ENCODE measurements at regions not wholly inside any gene's neighbourhood (a gene's known extent, or its start where the extent isn't known, plus 50 kb on each side); places are given as distances from the start of the nearest gene placed in this dataset.

DNA sequence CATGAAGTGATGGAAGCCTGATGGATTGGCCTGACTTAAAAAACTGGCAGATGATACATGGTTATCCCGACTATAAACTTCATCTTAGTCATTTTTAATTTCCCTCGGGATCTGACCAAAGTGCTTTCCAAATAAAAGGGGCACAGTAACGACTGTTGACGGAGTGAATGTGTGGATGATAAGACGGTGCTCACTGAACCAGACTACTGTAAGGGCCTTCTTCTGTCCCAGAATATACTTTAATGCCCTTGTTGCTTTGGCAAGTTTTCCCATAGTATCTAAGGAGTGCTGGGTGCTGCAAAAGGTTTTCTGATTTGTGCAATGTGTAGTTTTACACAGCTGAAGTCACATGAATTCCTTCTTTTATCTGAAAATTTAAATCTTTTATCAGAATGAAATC is 373.5 kb downstream of the DSEL start:
- TF ChIP-seq, protein P1, sequence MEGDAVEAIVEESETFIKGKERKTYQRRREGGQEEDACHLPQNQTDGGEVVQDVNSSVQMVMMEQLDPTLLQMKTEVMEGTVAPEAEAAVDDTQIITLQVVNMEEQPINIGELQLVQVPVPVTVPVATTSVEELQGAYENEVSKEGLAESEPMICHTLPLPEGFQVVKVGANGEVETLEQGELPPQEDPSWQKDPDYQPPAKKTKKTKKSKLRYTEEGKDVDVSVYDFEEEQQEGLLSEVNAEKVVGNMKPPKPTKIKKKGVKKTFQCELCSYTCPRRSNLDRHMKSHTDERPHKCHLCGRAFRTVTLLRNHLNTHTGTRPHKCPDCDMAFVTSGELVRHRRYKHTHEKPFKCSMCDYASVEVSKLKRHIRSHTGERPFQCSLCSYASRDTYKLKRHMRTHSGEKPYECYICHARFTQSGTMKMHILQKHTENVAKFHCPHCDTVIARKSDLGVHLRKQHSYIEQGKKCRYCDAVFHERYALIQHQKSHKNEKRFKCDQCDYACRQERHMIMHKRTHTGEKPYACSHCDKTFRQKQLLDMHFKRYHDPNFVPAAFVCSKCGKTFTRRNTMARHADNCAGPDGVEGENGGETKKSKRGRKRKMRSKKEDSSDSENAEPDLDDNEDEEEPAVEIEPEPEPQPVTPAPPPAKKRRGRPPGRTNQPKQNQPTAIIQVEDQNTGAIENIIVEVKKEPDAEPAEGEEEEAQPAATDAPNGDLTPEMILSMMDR (IDR thresholded peaks at IDR 0.05 in 4 of 5, conservative IDR thresholded peaks at IDR 0.05 in 1 of 5): no peak
- no peak for TF ChIP-seq POLR2A (IDR thresholded peaks at IDR 0.05)

Data from gastrocnemius medialis (tissue), 4 donors.